Neural cell (in vitro differentiated cells): ENCODE measurements at regions not wholly inside any gene's neighbourhood (a gene's known extent, or its start where the extent isn't known, plus 50 kb on each side); places are given as distances from the start of the nearest gene placed in this dataset.

ENCODE experiments used
- EP300 ChIP-seq: fragments of 450-650 bp; conservative IDR thresholded peaks from 2 replicates; pipeline ENCODE4 v1.6.1; 2014; ENCODE audit warnings: antibody characterized with exemption, mild to moderate bottlenecking, moderate library complexity; ENCODE audit not compliant: poor library complexity, severe bottlenecking
- EZH2 ChIP-seq: fragments of 200-600, 300-800 bp; shearing (Covaris generic), sonication (generic); IDR thresholded peaks from 2 replicates; pipeline ENCODE4 v1.6.1; 2014; ENCODE audit warnings: antibody characterized with exemption, low read length, borderline replicate concordance, mild to moderate bottlenecking; ENCODE audit not compliant: insufficient read depth, poor library complexity, severe bottlenecking
- MXI1 ChIP-seq: fragments of 450-650 bp; conservative IDR thresholded peaks from 2 replicates; pipeline ENCODE4 v1.6.1; 2014; ENCODE audit warnings: antibody characterized with exemption, mild to moderate bottlenecking; ENCODE audit not compliant: poor library complexity, severe bottlenecking
- POLR2AphosphoS5 ChIP-seq: IDR thresholded peaks from 2 replicates; pipeline ENCODE4 v1.6.1; 2012
- SMC3 ChIP-seq: fragments of 450-650 bp; conservative IDR thresholded peaks from 2 replicates; pipeline ENCODE4 v1.6.1; 2014; ENCODE audit warnings: antibody characterized with exemption, mild to moderate bottlenecking, moderate library complexity; ENCODE audit not compliant: poor library complexity
- TAF1 ChIP-seq: IDR thresholded peaks from 2 replicates; pipeline ENCODE4 v1.6.1; 2012; ENCODE audit warnings: low read depth
- TF ChIP-seq, protein P1 (sequence below): fragments of 450-650 bp; IDR thresholded peaks from 2 replicates; pipeline ENCODE4 v1.5.1; 2014; ENCODE audit warnings: antibody characterized with exemption, mild to moderate bottlenecking, moderate library complexity; ENCODE audit not compliant: poor library complexity, severe bottlenecking
- TF ChIP-seq, protein P2 (sequence below): IDR thresholded peaks from 2 replicates; pipeline ENCODE4 v1.6.1; 2012; ENCODE audit warnings: borderline replicate concordance

DNA sequence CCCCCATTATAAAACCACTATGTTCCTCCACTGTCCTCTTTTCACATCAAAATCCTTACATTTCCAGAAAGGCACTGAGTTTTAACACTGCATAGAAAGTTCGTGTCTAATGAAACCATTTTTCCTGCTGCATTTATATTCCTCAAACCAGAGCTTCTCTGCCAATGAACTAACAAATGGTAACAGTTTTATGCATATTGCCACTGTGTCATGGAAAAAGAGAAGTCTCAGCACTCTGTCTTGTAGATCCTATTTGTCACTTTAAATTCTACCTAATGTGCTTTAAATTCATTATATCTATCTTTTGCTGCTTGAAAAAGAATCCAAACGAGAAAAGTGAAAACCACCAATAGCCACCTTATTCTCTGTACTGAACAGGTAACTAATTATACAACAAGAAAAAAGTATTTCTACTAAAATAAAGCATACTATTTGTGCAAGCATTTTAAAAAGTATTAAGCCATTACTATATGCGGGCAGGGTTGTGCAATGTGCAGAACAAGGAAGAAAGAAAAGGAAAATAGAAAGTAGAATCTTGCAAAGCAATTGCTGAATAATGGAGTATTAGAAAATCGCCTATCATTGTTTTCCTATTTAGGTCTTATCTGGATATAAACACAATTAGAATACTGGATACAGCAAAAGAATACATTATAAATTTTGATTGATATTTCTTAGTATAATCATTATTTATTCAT is 328.9 kb downstream of the ZEB2 start:
- TF ChIP-seq EZH2 (no peak), SMC3 (no peak), POLR2AphosphoS5 (no peak), EP300 (no peak), TAF1 (no peak), MXI1 (no peak)
- TF ChIP-seq, protein P1, sequence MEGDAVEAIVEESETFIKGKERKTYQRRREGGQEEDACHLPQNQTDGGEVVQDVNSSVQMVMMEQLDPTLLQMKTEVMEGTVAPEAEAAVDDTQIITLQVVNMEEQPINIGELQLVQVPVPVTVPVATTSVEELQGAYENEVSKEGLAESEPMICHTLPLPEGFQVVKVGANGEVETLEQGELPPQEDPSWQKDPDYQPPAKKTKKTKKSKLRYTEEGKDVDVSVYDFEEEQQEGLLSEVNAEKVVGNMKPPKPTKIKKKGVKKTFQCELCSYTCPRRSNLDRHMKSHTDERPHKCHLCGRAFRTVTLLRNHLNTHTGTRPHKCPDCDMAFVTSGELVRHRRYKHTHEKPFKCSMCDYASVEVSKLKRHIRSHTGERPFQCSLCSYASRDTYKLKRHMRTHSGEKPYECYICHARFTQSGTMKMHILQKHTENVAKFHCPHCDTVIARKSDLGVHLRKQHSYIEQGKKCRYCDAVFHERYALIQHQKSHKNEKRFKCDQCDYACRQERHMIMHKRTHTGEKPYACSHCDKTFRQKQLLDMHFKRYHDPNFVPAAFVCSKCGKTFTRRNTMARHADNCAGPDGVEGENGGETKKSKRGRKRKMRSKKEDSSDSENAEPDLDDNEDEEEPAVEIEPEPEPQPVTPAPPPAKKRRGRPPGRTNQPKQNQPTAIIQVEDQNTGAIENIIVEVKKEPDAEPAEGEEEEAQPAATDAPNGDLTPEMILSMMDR, result no peak
- TF ChIP-seq, protein P2, sequence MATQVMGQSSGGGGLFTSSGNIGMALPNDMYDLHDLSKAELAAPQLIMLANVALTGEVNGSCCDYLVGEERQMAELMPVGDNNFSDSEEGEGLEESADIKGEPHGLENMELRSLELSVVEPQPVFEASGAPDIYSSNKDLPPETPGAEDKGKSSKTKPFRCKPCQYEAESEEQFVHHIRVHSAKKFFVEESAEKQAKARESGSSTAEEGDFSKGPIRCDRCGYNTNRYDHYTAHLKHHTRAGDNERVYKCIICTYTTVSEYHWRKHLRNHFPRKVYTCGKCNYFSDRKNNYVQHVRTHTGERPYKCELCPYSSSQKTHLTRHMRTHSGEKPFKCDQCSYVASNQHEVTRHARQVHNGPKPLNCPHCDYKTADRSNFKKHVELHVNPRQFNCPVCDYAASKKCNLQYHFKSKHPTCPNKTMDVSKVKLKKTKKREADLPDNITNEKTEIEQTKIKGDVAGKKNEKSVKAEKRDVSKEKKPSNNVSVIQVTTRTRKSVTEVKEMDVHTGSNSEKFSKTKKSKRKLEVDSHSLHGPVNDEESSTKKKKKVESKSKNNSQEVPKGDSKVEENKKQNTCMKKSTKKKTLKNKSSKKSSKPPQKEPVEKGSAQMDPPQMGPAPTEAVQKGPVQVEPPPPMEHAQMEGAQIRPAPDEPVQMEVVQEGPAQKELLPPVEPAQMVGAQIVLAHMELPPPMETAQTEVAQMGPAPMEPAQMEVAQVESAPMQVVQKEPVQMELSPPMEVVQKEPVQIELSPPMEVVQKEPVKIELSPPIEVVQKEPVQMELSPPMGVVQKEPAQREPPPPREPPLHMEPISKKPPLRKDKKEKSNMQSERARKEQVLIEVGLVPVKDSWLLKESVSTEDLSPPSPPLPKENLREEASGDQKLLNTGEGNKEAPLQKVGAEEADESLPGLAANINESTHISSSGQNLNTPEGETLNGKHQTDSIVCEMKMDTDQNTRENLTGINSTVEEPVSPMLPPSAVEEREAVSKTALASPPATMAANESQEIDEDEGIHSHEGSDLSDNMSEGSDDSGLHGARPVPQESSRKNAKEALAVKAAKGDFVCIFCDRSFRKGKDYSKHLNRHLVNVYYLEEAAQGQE, result no peak
